ENCODE measurements at regions not wholly inside any gene's neighbourhood (a gene's known extent, or its start where the extent isn't known, plus 50 kb on each side); places are given as distances from the start of the nearest gene placed in this dataset.

GRCh38 chr2:66236816-66237802 lies 197.8 kb upstream of the MEIS1 start:
- Histone ChIP-seq H3K18ac (ENCODE audit: low read depth, low read length) (no peak overlapping the region), H3K4ac (ENCODE audit: low read depth, low read length) (no peak overlapping the region), H3K4me3 (ENCODE audit: insufficient read depth, low read depth, low read length) (no peak overlapping the region), H2AFZ (replicated peaks; ENCODE audit: low read length, poor library complexity) (no peak overlapping the region), H2AK9ac (replicated peaks; ENCODE audit: low read depth, low read length, poor library complexity) (no peak overlapping the region), H3K79me1 (ENCODE audit: low read depth in 1 of 2, low read length in 2 of 2) (no peaks in the 10 kb centered on the region), H3K9me1 (ENCODE audit: insufficient read depth, low read length) (no peaks in the 10 kb centered on the region), H2BK5ac (ENCODE audit: low read depth, low read length, poor library complexity, severe bottlenecking) (no peak overlapping the region), H3K27ac (ENCODE audit: insufficient read depth, low read length) (no peak overlapping the region), H3K23ac (ENCODE audit: low read depth, low read length) (no peak overlapping the region), H2BK20ac (ENCODE audit: low read depth, low read length) (no peak overlapping the region), H2BK15ac (ENCODE audit: low read depth, low read length) (no peak overlapping the region), H3K56ac (ENCODE audit: extremely low read depth, insufficient read depth, low read length) (no peak overlapping the region), H2AK5ac (ENCODE audit: low read depth, low read length) (no peak overlapping the region), H3K9ac (ENCODE audit: low read depth, low read length) (no peak overlapping the region), H2BK120ac (ENCODE audit: low read depth, low read length) (no peak overlapping the region), H4K8ac (ENCODE audit: low read depth in 2 of 2, low read length in 2 of 2) (no peak overlapping the region), H4K5ac (ENCODE audit: low read depth, low read length) (no peak overlapping the region), H3K27me3 (ENCODE audit: control insufficient read depth, insufficient read depth, low read length) (peaks cover 3% of the 10 kb centered on the region), H3K36me3 (ENCODE audit: control insufficient read depth, insufficient read depth, low read length) (no peaks in the 10 kb centered on the region), H3K4me2 (ENCODE audit: low read depth, low read length) (no peak overlapping the region), H3K4me1 (ENCODE audit: control insufficient read depth, insufficient read depth, low read length) (no peaks in the 10 kb centered on the region), H4K20me1 (ENCODE audit: insufficient read depth, low read length) (no peaks in the 10 kb centered on the region; the same call in 1 of the 2 replicates), H3K9me3 (ENCODE audit: control insufficient read depth, insufficient read depth, low read length) (no peaks in the 10 kb centered on the region), H4K91ac (ENCODE audit: insufficient read depth, low read depth, low read length) (no peak overlapping the region), H3K14ac (replicated peaks; ENCODE audit: low read depth, low read length) (no peak overlapping the region)
- ATAC-seq (ENCODE audit: low read depth) (no peak), DNase-seq (peak; percentile 25)
- intact Hi-C loops (cut with micrococcal nuclease) (no loop called here), in situ Hi-C loops (cut with MboI; ENCODE audit: low sequenced_read_pairs) (no loop called here), dilution Hi-C loops (cut with HindIII; ENCODE audit: low sequenced_read_pairs, unreplicated experiment) (no loop called here)
- no TSS peak for BruUV-seq (replicated peaks)
- no CpG with 5 or more reads among the region's 18 CpGs for WGBS, 2 experiments (ENCODE audit: extremely low coverage in 2 of 2, insufficient read length in 1 of 2)
- ChIA-PET CTCF (interaction anchor here (0.7 kb wide), 1 partner anchor 47 kb away, joined by 5 read pairs; no protein-coding TSS in a partner anchor), POLR2A (ENCODE audit: unreplicated experiment) (no interaction called here)
- no peak for TF ChIP-seq FOS (IDR thresholded peaks at IDR 0.05; ENCODE audit: low read depth, low read length)
- TF ChIP-seq RCOR1 (IDR thresholded peaks at IDR 0.05; ENCODE audit: insufficient replicate concordance, low read length), result no peak
- no peak for TF ChIP-seq POLR2A (IDR thresholded peaks at IDR 0.05; ENCODE audit: low read depth, low read length)
- no peak for TF ChIP-seq RFX5 (IDR thresholded peaks at IDR 0.05; ENCODE audit: low read depth, low read length)
- TF ChIP-seq MXI1 (IDR thresholded peaks at IDR 0.05; ENCODE audit: borderline replicate concordance, low read depth, low read length), result no peak
- no peak for TF ChIP-seq CTCF (conservative IDR thresholded peaks at IDR 0.05; ENCODE audit: low read depth, low read length)
- TF ChIP-seq, protein P1, sequence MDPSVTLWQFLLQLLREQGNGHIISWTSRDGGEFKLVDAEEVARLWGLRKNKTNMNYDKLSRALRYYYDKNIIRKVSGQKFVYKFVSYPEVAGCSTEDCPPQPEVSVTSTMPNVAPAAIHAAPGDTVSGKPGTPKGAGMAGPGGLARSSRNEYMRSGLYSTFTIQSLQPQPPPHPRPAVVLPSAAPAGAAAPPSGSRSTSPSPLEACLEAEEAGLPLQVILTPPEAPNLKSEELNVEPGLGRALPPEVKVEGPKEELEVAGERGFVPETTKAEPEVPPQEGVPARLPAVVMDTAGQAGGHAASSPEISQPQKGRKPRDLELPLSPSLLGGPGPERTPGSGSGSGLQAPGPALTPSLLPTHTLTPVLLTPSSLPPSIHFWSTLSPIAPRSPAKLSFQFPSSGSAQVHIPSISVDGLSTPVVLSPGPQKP (IDR thresholded peaks at IDR 0.05; ENCODE audit: borderline replicate concordance, low read depth, low read length), result no peak
- TF ChIP-seq MAFK (IDR thresholded peaks at IDR 0.05; ENCODE audit: low read depth, low read length), result no peak
- no peak for TF ChIP-seq MAZ (IDR thresholded peaks at IDR 0.05; ENCODE audit: borderline replicate concordance, low read depth, low read length)
- TF ChIP-seq CHD1 (IDR thresholded peaks at IDR 0.05; ENCODE audit: low read depth, low read length), result no peak
- no peak for TF ChIP-seq BHLHE40 (IDR thresholded peaks at IDR 0.05; ENCODE audit: low read depth, low read length)
- no peak for TF ChIP-seq CEBPB (IDR thresholded peaks at IDR 0.05; ENCODE audit: low read depth, low read length)
- no peak for TF ChIP-seq SMC3 (IDR thresholded peaks at IDR 0.05; ENCODE audit: low read depth, low read length)

All from IMR-90 (cell line).